ENCODE measurements at regions not wholly inside any gene's neighbourhood (a gene's known extent, or its start where the extent isn't known, plus 50 kb on each side); places are given as distances from the start of the nearest gene placed in this dataset.

DNA sequence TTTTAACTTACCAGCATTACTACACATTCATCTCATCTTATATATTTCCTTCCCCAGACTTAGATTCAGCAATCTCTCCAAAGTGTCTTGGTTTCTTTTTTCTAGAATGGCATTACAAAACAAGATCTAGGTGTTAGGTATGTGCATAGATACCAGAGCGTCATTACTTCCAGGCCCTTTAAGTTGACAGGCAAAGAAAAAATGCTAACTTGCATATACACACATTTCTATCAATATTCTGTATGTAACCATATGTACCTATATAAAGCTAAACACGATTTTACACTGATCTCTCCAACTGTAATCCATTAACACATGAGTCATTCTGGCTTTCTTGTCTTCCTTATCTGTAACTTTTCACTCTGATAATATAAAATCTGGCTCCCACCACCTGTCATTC is 503.8 kb upstream of the NRXN1 start:
- Histone ChIP-seq H3K9me3 (ENCODE audit: control insufficient read depth, insufficient read depth, low read depth, low read length) (no peaks in the 10 kb centered on the region), H3K4me3 (ENCODE audit: low read depth, low read length) (no peak overlapping the region), H3K27ac (ENCODE audit: extremely low read depth, low read depth, low read length) (no peak overlapping the region), H3K36me3 (ENCODE audit: control insufficient read depth in 2 of 2, insufficient read depth in 1 of 2, low read length in 2 of 2) (no peaks in the 10 kb centered on the region), H3K4me1 (ENCODE audit: control insufficient read depth, insufficient read depth, low read length) (no peaks in the 10 kb centered on the region)
- no peak for TF ChIP-seq EGR2 (tag by site-specific recombination; IDR thresholded peaks at IDR 0.05; ENCODE audit: low read depth)
- no peak for TF ChIP-seq GFI1B (tag by site-specific recombination; IDR thresholded peaks at IDR 0.05)
- no peak for TF ChIP-seq BCL11A (tag by site-specific recombination; IDR thresholded peaks at IDR 0.05; ENCODE audit: low read depth)
- TF ChIP-seq ZFP3 (tag by site-specific recombination; IDR thresholded peaks at IDR 0.05; ENCODE audit: low read depth), result no peak
- no peak for TF ChIP-seq ZNF623 (tag by site-specific recombination; IDR thresholded peaks at IDR 0.05)
- no peak for TF ChIP-seq ZNF707 (tag by site-specific recombination; IDR thresholded peaks at IDR 0.05)
- TF ChIP-seq, protein P1, sequence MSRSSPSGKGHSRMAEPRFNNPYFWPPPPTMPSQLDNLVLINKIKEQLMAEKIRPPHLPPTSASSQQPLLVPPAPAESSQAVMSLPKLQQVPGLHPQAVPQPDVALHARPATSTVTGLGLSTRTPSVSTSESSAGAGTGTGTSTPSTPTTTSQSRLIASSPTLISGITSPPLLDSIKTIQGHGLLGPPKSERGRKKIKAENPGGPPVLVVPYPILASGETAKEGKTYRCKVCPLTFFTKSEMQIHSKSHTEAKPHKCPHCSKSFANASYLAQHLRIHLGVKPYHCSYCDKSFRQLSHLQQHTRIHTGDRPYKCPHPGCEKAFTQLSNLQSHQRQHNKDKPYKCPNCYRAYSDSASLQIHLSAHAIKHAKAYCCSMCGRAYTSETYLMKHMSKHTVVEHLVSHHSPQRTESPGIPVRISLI (tag by site-specific recombination; IDR thresholded peaks at IDR 0.05), result no peak
- ChIA-PET POLR2A (no interaction called here), CTCF (no interaction called here)

DNA sequence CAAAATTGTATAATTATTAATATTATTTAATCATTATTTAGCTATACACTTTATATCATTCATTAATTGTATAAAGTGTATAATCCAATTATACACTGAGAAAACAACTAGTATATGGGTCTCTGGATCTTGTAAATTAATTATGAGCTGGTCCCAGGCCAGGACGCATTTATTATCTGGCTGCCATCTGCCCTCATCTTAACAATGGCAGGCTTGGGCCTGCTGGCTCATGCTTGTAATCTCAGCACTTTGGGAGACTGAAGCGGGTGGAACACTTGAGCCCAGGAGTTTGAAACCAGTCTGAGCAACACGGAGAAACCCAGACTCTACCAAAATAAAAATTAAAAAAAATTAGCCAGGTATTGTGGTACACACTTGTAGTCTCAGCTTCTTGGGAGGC is 502.2 kb upstream of the NRXN1 start:
- Histone ChIP-seq H3K9me3 (ENCODE audit: control insufficient read depth, insufficient read depth, low read depth, low read length) (no peaks in the 10 kb centered on the region), H3K27ac (ENCODE audit: extremely low read depth, low read depth, low read length) (no peak overlapping the region), H3K4me3 (ENCODE audit: low read depth, low read length) (no peak overlapping the region), H3K4me1 (ENCODE audit: control insufficient read depth, insufficient read depth, low read length) (no peaks in the 10 kb centered on the region), H3K36me3 (ENCODE audit: control insufficient read depth in 2 of 2, insufficient read depth in 1 of 2, low read length in 2 of 2) (no peaks in the 10 kb centered on the region)
- ChIA-PET POLR2A (no interaction called here), CTCF (no interaction called here)
- TF ChIP-seq ZNF621 (tag by site-specific recombination; IDR thresholded peaks at IDR 0.05), result no peak
- TF ChIP-seq, protein P2, sequence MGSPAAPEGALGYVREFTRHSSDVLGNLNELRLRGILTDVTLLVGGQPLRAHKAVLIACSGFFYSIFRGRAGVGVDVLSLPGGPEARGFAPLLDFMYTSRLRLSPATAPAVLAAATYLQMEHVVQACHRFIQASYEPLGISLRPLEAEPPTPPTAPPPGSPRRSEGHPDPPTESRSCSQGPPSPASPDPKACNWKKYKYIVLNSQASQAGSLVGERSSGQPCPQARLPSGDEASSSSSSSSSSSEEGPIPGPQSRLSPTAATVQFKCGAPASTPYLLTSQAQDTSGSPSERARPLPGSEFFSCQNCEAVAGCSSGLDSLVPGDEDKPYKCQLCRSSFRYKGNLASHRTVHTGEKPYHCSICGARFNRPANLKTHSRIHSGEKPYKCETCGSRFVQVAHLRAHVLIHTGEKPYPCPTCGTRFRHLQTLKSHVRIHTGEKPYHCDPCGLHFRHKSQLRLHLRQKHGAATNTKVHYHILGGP (tag by site-specific recombination; IDR thresholded peaks at IDR 0.05), result no peak
- TF ChIP-seq, protein P3, sequence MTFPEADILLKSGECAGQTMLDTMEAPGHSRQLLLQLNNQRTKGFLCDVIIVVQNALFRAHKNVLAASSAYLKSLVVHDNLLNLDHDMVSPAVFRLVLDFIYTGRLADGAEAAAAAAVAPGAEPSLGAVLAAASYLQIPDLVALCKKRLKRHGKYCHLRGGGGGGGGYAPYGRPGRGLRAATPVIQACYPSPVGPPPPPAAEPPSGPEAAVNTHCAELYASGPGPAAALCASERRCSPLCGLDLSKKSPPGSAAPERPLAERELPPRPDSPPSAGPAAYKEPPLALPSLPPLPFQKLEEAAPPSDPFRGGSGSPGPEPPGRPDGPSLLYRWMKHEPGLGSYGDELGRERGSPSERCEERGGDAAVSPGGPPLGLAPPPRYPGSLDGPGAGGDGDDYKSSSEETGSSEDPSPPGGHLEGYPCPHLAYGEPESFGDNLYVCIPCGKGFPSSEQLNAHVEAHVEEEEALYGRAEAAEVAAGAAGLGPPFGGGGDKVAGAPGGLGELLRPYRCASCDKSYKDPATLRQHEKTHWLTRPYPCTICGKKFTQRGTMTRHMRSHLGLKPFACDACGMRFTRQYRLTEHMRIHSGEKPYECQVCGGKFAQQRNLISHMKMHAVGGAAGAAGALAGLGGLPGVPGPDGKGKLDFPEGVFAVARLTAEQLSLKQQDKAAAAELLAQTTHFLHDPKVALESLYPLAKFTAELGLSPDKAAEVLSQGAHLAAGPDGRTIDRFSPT (tag by site-specific recombination; IDR thresholded peaks at IDR 0.05), result no peak
- TF ChIP-seq KLF7 (tag by site-specific recombination; IDR thresholded peaks at IDR 0.05; ENCODE audit: borderline replicate concordance), result no peak
- TF ChIP-seq, protein P4, sequence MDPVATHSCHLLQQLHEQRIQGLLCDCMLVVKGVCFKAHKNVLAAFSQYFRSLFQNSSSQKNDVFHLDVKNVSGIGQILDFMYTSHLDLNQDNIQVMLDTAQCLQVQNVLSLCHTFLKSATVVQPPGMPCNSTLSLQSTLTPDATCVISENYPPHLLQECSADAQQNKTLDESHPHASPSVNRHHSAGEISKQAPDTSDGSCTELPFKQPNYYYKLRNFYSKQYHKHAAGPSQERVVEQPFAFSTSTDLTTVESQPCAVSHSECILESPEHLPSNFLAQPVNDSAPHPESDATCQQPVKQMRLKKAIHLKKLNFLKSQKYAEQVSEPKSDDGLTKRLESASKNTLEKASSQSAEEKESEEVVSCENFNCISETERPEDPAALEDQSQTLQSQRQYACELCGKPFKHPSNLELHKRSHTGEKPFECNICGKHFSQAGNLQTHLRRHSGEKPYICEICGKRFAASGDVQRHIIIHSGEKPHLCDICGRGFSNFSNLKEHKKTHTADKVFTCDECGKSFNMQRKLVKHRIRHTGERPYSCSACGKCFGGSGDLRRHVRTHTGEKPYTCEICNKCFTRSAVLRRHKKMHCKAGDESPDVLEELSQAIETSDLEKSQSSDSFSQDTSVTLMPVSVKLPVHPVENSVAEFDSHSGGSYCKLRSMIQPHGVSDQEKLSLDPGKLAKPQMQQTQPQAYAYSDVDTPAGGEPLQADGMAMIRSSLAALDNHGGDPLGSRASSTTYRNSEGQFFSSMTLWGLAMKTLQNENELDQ (tag by site-specific recombination; IDR thresholded peaks at IDR 0.05; ENCODE audit: low read depth), result no peak
- TF ChIP-seq ZNF423 (tag by site-specific recombination; IDR thresholded peaks at IDR 0.05), result no peak
- TF ChIP-seq ZNF560 (tag by site-specific recombination; IDR thresholded peaks at IDR 0.05; ENCODE audit: borderline replicate concordance), result no peak
- TF ChIP-seq ZNF510 (tag by site-specific recombination; IDR thresholded peaks at IDR 0.05; ENCODE audit: insufficient replicate concordance), result no peak
- TF ChIP-seq ZBTB17 (tag by site-specific recombination; IDR thresholded peaks at IDR 0.05), result no peak
- no peak for TF ChIP-seq ZNF701 (tag by site-specific recombination; IDR thresholded peaks at IDR 0.05)
- no peak for TF ChIP-seq BCL11A (tag by site-specific recombination; IDR thresholded peaks at IDR 0.05; ENCODE audit: low read depth)
- TF ChIP-seq ZEB2 (tag by site-specific recombination; IDR thresholded peaks at IDR 0.05), result no peak
- no peak for TF ChIP-seq ZNF76 (tag by site-specific recombination; IDR thresholded peaks at IDR 0.05; ENCODE audit: borderline replicate concordance, low read depth)
- TF ChIP-seq, protein P5, sequence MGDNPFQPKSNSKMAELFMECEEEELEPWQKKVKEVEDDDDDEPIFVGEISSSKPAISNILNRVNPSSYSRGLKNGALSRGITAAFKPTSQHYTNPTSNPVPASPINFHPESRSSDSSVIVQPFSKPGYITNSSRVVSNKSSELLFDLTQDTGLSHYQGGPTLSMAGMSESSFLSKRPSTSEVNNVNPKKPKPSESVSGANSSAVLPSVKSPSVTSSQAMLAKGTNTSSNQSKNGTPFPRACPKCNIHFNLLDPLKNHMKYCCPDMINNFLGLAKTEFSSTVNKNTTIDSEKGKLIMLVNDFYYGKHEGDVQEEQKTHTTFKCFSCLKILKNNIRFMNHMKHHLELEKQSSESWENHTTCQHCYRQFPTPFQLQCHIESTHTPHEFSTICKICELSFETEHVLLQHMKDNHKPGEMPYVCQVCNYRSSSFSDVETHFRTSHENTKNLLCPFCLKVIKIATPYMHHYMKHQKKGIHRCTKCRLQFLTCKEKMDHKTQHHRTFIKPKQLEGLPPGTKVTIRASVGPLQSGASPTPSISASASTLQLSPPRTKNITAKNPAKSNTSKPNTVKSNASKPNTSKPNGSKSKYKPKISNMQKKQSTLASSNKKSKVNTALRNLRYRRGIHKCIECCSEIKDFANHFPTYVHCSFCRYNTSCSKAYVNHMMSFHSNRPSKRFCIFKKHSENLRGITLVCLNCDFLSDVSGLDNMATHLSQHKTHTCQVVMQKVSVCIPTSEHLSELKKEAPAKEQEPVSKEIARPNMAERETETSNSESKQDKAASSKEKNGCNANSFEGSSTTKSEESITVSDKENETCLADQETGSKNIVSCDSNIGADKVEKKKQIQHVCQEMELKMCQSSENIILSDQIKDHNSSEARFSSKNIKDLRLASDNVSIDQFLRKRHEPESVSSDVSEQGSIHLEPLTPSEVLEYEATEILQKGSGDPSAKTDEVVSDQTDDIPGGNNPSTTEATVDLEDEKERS (tag by site-specific recombination; IDR thresholded peaks at IDR 0.05), result no peak
- TF ChIP-seq ZNF530 (tag by site-specific recombination; IDR thresholded peaks at IDR 0.05; ENCODE audit: low read depth), result no peak
